DMS153 treated with DMSO at 0.1 percent for 48 hours (cell line): ENCODE measurements at regions not wholly inside any gene's neighbourhood (a gene's known extent, or its start where the extent isn't known, plus 50 kb on each side); places are given as distances from the start of the nearest gene placed in this dataset.

Experiments used
- DNase-seq: peaks from one replicate; lab custom pipeline; 2025; ENCODE audit not compliant: unreplicated experiment; lab: John Stamatoyannopoulos, UW

GRCh38 chr10:78448470-78448869, 414.8 kb downstream of the RPS24 start:
- DNase-seq, result no peak

- DNase-seq, result no peak
Observed at GRCh38 chr10:78448994-78449418, 415.3 kb downstream of the RPS24 start.

GRCh38 chr10:78449554-78449953, 415.9 kb downstream of the RPS24 start:
- DNase-seq, result no peak

- no peak for DNase-seq
Observed at GRCh38 chr10:78450239-78450638, 416.6 kb downstream of the RPS24 start.

DNA sequence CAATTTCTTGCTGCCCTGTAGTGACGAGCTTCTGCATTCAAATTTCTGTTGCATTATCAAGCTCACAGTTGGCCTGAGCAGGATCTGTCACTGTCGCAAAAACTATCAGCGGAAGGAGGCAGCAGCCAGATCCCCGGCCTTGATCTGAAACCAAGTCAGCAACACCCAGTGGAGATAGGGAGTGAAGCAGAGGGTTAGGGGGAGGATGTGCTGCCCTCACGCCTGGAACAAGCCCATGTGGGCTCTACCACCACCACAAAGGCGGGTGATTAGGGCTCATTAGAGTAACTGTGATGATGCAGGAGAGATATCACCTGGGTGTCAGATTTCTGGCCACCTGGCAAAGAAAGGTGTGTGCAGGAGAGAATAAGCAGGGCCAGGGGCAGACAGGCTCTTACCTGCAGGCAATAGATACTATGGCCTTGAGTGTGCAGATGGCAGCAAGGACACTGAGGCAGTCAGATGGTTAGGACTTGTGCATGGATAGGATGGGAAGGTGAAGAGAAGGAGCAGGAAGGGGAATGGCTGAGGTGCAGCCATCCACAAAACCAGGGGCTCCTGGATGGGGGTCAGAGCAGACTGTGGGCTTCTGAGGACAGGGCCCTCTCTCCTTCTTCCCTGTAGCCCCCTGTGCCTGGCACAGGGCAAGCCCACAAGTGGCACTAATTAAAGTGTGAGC, 417.3 kb downstream of the RPS24 start:
- peak; percentile 81 for DNase-seq

DNA sequence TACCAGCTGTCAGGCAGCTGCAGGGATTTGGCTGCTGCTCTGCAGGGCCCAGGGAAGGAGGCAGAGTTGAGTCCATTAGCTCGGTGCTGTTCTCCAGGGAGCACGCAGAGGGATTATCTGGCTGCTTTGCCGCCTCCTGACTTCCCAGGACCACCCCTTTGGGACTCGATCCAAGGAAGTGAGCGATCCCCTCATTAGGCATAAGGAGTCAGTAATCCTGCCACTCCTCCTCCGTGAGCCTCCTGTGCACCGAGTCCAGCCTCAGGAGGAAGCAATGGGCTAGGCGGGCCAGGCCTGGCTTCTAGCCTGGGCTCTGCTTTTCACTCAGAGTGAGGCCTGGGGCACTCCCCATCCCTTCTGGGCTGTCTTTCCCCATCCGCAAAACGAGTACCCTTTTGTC, 417.9 kb downstream of the RPS24 start:
- no peak for DNase-seq

DNA sequence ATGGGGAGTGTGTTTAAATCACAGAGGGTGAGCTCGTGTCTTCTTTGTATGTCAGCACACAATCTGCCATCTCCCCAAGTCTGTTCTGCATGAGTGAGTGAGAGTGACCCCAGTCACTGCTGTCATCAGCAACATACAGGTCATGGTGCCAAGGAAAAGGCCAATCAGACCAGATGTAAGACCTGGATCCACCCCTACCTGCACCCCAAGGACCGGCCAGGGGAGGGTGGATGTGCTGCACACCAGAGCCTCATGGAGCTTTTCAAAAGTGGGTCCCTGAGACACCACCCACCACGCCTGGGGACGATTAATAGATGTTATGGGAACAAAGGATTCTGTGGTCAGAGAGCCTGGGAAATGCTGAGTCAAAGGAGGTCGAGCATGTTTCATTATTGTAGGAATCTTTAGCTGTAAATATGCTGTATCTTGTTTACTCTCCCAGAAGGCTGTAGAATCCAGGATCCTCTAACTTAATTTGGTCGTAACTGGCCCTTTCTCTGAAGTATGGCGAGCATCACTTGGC, 420.5 kb downstream of the RPS24 start:
- DNase-seq, result no peak

- DNase-seq, result no peak
Observed at GRCh38 chr10:78455236-78455635, 421.6 kb downstream of the RPS24 start.

DNA sequence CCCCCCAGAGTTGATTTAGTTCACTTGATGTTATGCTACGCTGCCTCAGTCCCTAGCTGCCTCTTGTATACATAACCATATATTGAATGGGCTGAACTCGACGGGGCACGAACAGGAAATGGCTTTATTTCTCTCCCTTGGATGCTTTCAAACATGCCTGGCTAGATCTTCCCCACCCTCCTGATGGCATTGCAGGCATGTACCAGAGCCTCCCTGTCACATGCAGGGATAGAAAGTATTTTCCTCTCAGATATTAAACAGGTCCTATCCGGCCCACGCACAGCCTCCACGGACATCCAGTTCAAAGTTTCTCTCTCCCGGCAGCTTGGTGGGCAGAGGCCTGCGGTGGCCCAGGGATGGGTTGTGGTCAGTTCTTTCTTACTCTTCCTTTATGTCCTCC, 422.1 kb downstream of the RPS24 start:
- DNase-seq, result no peak

GRCh38 chr10:78456649-78457400, 423.2 kb downstream of the RPS24 start:
- DNase-seq, result no peak

DNA sequence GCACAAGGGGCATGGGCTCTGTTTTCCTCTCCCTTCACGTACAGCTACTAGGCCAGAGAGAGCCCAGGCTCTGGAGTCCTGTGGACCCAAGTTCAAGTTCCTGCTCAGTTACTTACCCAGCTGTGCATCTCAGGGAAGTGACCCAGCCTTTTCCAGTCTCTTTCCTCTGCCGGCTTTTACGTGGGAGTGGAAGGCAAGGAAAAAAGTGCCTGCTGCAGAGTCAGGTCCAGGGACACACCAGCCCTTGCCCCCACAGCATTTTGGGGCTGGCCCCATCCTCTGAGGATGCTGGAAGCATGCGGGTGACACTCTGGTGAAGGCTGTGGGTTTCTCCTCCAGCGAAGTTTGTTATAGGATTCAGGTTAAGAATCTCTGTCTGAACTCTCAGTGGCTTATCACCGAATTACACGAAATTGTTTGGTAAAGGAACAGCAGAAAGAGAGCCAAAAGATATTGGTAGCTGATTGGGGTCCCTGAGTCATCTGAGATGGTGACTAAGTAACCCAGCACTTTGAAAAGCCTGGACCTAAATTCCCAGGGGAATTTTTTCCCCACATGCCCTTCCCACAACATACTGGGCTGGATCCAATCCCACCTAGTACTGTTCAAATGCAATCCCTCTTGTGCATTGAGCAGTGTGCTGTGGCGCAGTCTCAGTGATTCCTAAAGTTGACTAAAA, 424.3 kb downstream of the RPS24 start:
- no peak for DNase-seq

DNA sequence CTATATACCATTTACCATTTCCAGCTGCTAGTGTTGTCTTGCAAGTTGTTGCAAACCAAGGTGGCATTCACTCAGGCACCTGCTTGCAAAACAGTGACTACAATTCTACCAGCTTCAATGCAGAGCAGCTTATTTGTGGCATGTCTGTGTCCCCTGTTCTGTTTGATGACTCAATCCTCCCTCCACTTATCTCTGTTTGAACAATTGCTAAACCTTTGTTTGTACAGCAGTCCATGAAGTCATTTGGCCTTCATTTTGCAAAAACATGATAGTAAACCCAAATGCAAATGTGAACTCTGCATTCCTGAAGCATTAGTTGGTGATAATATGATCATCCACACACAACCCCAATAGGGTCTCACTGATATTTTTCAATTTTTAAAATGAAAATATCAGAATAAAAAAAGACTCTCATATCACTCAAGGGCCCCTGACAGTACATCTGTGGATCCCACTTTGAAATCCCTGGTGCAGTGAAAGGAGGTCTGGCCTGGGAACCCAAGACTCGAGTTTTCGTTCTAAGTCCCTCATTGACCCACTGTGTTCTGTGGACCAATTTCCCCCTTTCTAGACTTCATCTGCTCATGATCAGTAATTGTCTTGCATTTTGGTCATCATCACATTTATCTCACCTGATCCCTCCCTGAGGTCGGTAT, 425.4 kb downstream of the RPS24 start:
- peak; percentile 92 for DNase-seq

- no peak for DNase-seq
Observed at GRCh38 chr10:78459639-78460037, 426.0 kb downstream of the RPS24 start.

- DNase-seq, result no peak
Observed at GRCh38 chr10:78460204-78460603, 426.5 kb downstream of the RPS24 start.

GRCh38 chr10:78461333-78461732, 427.7 kb downstream of the RPS24 start:
- no peak for DNase-seq

DNA sequence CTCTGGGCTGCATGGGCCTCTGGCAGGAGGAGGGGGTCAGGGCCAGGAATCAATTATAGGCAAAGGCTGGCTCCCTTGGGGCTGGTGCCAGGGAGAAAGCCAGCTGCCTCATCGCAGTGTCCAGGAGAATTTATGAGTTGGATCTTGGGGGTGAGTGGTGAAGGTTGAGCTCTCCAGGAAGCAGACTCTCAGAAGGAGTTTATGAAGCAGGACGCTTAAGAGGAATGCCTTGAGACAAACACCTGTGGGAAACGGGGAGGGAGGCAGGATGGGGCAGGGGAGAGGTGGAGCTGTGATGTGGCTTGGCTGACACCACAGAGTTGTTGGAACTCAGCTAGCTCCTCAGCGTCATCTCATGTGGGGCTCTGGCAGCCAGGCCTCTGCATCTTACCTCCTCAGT, 428.5 kb downstream of the RPS24 start:
- no peak for DNase-seq

- DNase-seq, result no peak
Observed at GRCh38 chr10:78462726-78463228, 429.1 kb downstream of the RPS24 start.

DNA sequence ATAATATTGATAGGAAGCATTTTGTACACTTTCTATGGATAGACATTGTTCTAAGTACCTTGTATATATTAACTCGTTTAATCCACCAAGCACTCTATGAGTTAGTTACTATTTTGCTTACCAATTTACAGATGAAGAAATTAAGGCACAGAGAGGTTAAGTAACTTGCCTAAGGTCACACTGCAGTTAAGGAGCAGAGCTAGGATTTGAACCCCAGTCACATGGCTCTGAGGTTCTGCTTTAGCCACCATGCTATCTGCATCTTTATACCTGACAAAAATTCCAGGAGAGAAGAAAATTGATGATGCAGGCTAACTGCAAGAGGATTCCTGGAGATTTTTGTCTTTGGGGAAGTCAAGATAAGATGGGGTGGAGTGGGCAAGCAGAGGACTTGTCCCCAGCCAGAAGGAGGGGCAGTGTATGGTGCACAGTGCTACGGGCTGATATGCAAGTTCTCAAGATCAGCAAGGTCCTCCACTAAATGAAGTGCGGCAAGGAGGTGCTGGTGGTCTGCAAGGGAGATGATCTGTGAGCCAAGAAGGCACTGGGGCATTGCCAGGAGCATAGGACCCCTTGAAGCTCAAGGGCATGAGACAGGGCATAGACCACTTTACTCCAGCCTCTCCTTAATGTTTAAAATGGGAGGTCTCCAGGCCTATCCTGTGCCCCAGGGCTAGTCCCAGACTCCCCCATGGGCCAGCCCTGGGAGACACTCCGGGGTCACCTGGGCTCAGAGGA, 430.6 kb downstream of the RPS24 start:
- DNase-seq, result no peak

- no peak for DNase-seq
Observed at GRCh38 chr10:78464856-78465267, 431.2 kb downstream of the RPS24 start.

DNA sequence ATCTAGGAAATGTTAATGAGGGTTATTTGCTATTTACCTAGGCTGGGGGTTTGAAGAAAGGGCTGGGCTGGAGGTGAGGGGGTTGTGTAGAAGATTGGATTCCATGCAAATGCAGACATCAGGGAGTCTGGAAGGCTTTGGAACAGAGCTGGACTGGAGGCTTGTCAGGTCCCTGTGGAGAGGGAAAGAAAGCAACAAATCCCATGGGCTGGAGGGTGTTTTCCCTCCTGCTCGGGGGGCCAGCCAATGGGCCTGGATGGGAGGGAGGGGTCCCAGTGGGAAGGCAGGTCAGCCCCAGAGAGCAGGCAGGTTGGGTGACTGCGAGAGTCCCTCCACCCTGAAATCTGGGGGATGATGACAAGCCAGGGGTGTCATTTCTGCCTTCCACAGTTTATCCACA, 431.8 kb downstream of the RPS24 start:
- DNase-seq, result no peak
